Femur (tissue), 1 donor: ENCODE measurements at regions not wholly inside any gene's neighbourhood (a gene's known extent, or its start where the extent isn't known, plus 50 kb on each side); places are given as distances from the start of the nearest gene placed in this dataset.

Source experiments
- DNase-seq: peaks from one replicate; pipeline ENCODE4 v3.0.0-alpha.2; 2017

GRCh38 chr10:130776724-130777123 is 534.8 kb downstream of the TCERG1L start:
- DNase-seq, result no peak

GRCh38 chr10:130777507-130778165 is 533.9 kb downstream of the TCERG1L start:
- DNase-seq, result no peak

GRCh38 chr10:130778166-130778545 is 533.4 kb downstream of the TCERG1L start:
- no peak for DNase-seq

- DNase-seq, result no peak
Observed at GRCh38 chr10:130780763-130781162, 530.8 kb downstream of the TCERG1L start.

GRCh38 chr10:130781206-130781605 is 530.3 kb downstream of the TCERG1L start:
- no peak for DNase-seq

- no peak for DNase-seq
Observed at GRCh38 chr10:130781623-130782022, 529.9 kb downstream of the TCERG1L start.

- no peak for DNase-seq
Observed at GRCh38 chr10:130782467-130782866, 529.1 kb downstream of the TCERG1L start.

- DNase-seq, result no peak
Observed at GRCh38 chr10:130784326-130784725, 527.2 kb downstream of the TCERG1L start.

- DNase-seq, result no peak
Observed at GRCh38 chr10:130786365-130786966, 525.1 kb downstream of the TCERG1L start.

GRCh38 chr10:130787243-130787642 is 524.3 kb downstream of the TCERG1L start:
- no peak for DNase-seq

- DNase-seq, result no peak
Observed at GRCh38 chr10:130787821-130788220, 523.7 kb downstream of the TCERG1L start.

GRCh38 chr10:130790339-130790738 is 521.2 kb downstream of the TCERG1L start:
- DNase-seq, result no peak

- no peak for DNase-seq
Observed at GRCh38 chr10:130792096-130792845, 519.2 kb downstream of the TCERG1L start.

GRCh38 chr10:130795819-130796218 is 515.7 kb downstream of the TCERG1L start:
- no peak for DNase-seq

- no peak for DNase-seq
Observed at GRCh38 chr10:130799532-130799931, 512.0 kb downstream of the TCERG1L start.

GRCh38 chr10:130800281-130800680 is 511.2 kb downstream of the TCERG1L start:
- DNase-seq, result no peak

- no peak for DNase-seq
Observed at GRCh38 chr10:130801276-130801675, 510.2 kb downstream of the TCERG1L start.

GRCh38 chr10:130801784-130802183 is 509.7 kb downstream of the TCERG1L start:
- no peak for DNase-seq

GRCh38 chr10:130802301-130802700 is 509.2 kb downstream of the TCERG1L start:
- DNase-seq, result no peak

- DNase-seq, result no peak
Observed at GRCh38 chr10:130804281-130804680, 507.2 kb downstream of the TCERG1L start.

GRCh38 chr10:130804778-130805634 is 506.5 kb downstream of the TCERG1L start:
- DNase-seq, result no peak

- no peak for DNase-seq
Observed at GRCh38 chr10:130805635-130806030, 505.9 kb downstream of the TCERG1L start.

GRCh38 chr10:130806426-130806825 is 505.1 kb downstream of the TCERG1L start:
- no peak for DNase-seq
